ENCODE measurements at regions not wholly inside any gene's neighbourhood (a gene's known extent, or its start where the extent isn't known, plus 50 kb on each side); places are given as distances from the start of the nearest gene placed in this dataset.

- no peak for TF ChIP-seq BRCA1 (IDR thresholded peaks at IDR 0.05; ENCODE audit: low read depth, low read length)
- no peak for TF ChIP-seq ZNF207 (IDR thresholded peaks at IDR 0.05; ENCODE audit: borderline replicate concordance)
- no peak for TF ChIP-seq BHLHE40 (IDR thresholded peaks at IDR 0.05; ENCODE audit: borderline replicate concordance in 1 of 2, low read depth in 2 of 2, low read length in 1 of 2)
- TF ChIP-seq ZNF217 (IDR thresholded peaks at IDR 0.05), result no peak
- no peak for TF ChIP-seq E4F1 (IDR thresholded peaks at IDR 0.05; ENCODE audit: borderline replicate concordance, partially characterized antibody)
- no peak for TF ChIP-seq E2F8 (IDR thresholded peaks at IDR 0.05; ENCODE audit: low read depth, partially characterized antibody)
- no peak for TF ChIP-seq SPI1 (IDR thresholded peaks at IDR 0.05; ENCODE audit: borderline replicate concordance, insufficient read depth, low read depth, low read length)
- TF ChIP-seq TBL1XR1 (IDR thresholded peaks at IDR 0.05; ENCODE audit: low read depth, low read length), result no peak
- no peak for TF ChIP-seq NBN (IDR thresholded peaks at IDR 0.05)
- no peak for TF ChIP-seq MXI1 (IDR thresholded peaks at IDR 0.05; ENCODE audit: low read depth, low read length)
- no peak for TF ChIP-seq RAD51 (IDR thresholded peaks at IDR 0.05)
- TF ChIP-seq TCF7 (IDR thresholded peaks at IDR 0.05; ENCODE audit: borderline replicate concordance), result no peak
- no peak for TF ChIP-seq POU2F2 (IDR thresholded peaks at IDR 0.05; ENCODE audit: borderline replicate concordance, low read depth, low read length)
- no peak for TF ChIP-seq ZNF622 (IDR thresholded peaks at IDR 0.05)
- TF ChIP-seq HSF1 (IDR thresholded peaks at IDR 0.05; ENCODE audit: low read depth, low read length), result no peak
- TF ChIP-seq ZBTB11 (CRISPR knock-in tag; IDR thresholded peaks at IDR 0.05), result no peak
- no peak for DNase-seq (ENCODE audit: low read depth, low spot score)
- intact Hi-C loops (cut with micrococcal nuclease; ENCODE audit: unreplicated experiment) (no loop called here), in situ Hi-C loops (cut with MboI) (no loop called here)
- no peak overlapping the region for H3K4me2 ChIP-seq (ENCODE audit: control insufficient read depth, insufficient read depth)
- ChIA-PET POLR2A (no interaction called here), RAD21 (ENCODE audit: unreplicated experiment) (no interaction called here), SMC1A (ENCODE audit: uncharacterized antibody, unreplicated experiment) (no interaction called here), CTCF (no interaction called here)
- H3K79me2 ChIP-seq (ENCODE audit: control insufficient read depth, insufficient read depth, low read length), result no peaks in the 10 kb centered on the region
- no peak for ATAC-seq
- H3K9me3 ChIP-seq (replicated peaks; ENCODE audit: control insufficient read depth, insufficient read depth, low read length), result no peaks in the 10 kb centered on the region
- H2AFZ ChIP-seq (ENCODE audit: control insufficient read depth, low read depth, low read length), result no peak overlapping the region
- WGBS (ENCODE audit: insufficient coverage, insufficient replicate concordance, low lambda C conversion rate, missing lambda C conversion rate), result 22% methylated on average over 6 of the region's 6 CpGs
- BruUV-seq (replicated peaks), result no TSS peak
- no peaks in the 10 kb centered on the region for H4K20me1 ChIP-seq (ENCODE audit: control insufficient read depth, insufficient read depth)
- H3K4me3 ChIP-seq, result no peak overlapping the region
- H3K9ac ChIP-seq (ENCODE audit: control insufficient read depth, insufficient read depth, low read length), result no peak overlapping the region
- no peak for FAIRE-seq
- H3K36me3 ChIP-seq (ENCODE audit: control insufficient read depth in 2 of 2, insufficient read depth in 2 of 2, low read length in 1 of 2), result no peaks in the 10 kb centered on the region
- H3K27ac ChIP-seq (ENCODE audit: control insufficient read depth, insufficient read depth), result no peak overlapping the region
- no peaks in the 10 kb centered on the region for H3K4me1 ChIP-seq (ENCODE audit: control insufficient read depth, insufficient read depth, low read length)
- H3K27me3 ChIP-seq (replicated peaks in 1 of 2; ENCODE audit: control insufficient read depth in 2 of 2, insufficient read depth in 2 of 2, low read length in 1 of 2), result no peaks in the 10 kb centered on the region; a peak in 1 of 4 replicates
These were observed 206.3 kb upstream of the VLDLR start for GRCh38 chr9:2415326-2415725.
